IgD-negative memory B cell (primary cell): ENCODE measurements at regions not wholly inside any gene's neighbourhood (a gene's known extent, or its start where the extent isn't known, plus 50 kb on each side); places are given as distances from the start of the nearest gene placed in this dataset.

Experiments used
- H3K27ac Mint-ChIP-seq, 3 donors: one replicate each; pipeline ENCODE4 v1.8.0; 2020 to 2022; ENCODE audit warnings: mild to moderate bottlenecking in 3 of 3, mixed read lengths in 3 of 3, moderate library complexity in 1 of 3
- H3K27me3 Mint-ChIP-seq: one replicate; pipeline ENCODE4 v1.8.0; 2021; ENCODE audit warnings: mixed read lengths
- H3K36me3 Mint-ChIP-seq: one replicate; pipeline ENCODE4 v1.8.0; 2020; ENCODE audit warnings: mild to moderate bottlenecking, mixed read lengths
- H3K4me1 Mint-ChIP-seq, 3 donors: one replicate each; pipeline ENCODE4 v1.8.0; 2020 to 2022; ENCODE audit warnings: mixed read lengths in 3 of 3, mild to moderate bottlenecking in 1 of 3
- H3K4me3 Mint-ChIP-seq, 4 donors: one replicate each; pipeline ENCODE4 v1.8.0; 2020 to 2022; ENCODE audit warnings: mild to moderate bottlenecking in 4 of 4, mixed read lengths in 4 of 4, moderate library complexity in 3 of 4
- H3K9me3 Mint-ChIP-seq, 3 donors: one replicate each; pipeline ENCODE4 v1.8.0; 2020 to 2021; ENCODE audit warnings: mixed read lengths in 3 of 3, mild to moderate bottlenecking in 1 of 3

DNA sequence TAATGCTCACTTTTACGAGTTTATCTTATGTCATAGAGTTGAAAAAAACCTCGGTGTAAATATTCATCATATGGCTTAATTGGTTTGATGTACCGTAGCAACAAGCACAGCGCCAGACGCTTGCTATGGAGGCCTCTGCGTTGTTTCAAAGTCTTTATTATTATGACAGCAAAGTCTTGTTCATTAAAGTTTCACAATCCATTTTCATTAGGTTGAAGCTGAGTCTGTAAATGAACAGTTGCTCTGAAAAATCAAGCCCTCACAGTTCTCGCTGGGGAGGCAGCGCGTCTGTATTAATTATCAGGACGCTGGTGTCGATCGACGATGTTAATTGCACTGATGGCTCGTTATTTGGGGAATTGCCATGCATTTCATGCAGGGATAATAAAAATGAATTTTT, 185.6 kb downstream of the INSC start:
- Mint-ChIP-seq H3K27me3 (no peaks in the 10 kb centered on the region), H3K9me3 (peaks cover 0 to 6% (median 6%) of the 10 kb centered on the region in 3 donors), H3K4me3 (no peak overlapping the region), H3K27ac (no peak overlapping the region), H3K4me1 (no peaks in the 10 kb centered on the region), H3K36me3 (no peaks in the 10 kb centered on the region)

DNA sequence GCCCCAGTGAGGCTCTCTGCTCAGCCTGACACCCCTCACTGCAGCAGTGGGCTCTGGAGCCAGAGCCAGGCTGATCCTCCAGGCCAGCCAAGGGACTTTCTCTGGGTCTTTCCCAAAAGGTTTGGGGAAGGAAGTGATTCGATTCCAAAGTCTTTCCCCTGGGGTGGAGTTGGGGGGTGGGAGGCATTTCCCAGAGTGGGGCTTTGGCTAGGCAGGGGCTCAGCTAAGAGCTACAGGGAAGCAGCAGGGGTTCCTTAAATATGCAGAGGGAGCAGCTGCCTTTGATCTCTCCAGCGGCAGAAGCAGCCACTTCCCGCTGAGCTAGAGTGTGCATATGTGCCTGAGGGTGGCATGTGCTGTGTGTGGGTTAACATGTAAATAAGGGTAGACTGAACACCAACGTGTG, 192.9 kb downstream of the INSC start:
- Mint-ChIP-seq H3K27me3 (peaks cover 2% of the 10 kb centered on the region), H3K4me1 (no peaks in the 10 kb centered on the region), H3K27ac (no peak overlapping the region), H3K36me3 (no peaks in the 10 kb centered on the region), H3K9me3 (peaks cover 0 to 6% (median 4%) of the 10 kb centered on the region in 3 donors), H3K4me3 (no peak overlapping the region)

DNA sequence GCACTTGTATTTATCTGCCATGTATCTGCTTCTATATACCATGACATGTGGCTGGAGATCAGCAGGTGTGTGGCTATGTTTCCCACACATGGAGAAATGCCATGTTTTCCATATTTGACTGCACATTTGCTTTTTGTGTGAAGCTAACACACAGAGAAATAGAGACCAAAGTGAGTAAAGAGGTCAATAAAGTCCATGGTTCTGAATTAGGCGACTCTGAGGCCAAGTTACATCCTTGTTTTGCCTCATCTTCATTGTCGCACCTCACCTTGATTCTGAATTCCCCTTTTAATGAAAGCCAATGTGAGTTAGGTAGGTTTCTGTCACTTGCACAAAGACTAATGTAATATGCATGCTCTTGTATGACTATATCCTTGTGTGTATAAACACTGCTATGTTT, 194.1 kb downstream of the INSC start:
- Mint-ChIP-seq H3K4me3 (no peak overlapping the region), H3K27me3 (peaks cover 2% of the 10 kb centered on the region), H3K4me1 (no peaks in the 10 kb centered on the region), H3K27ac (no peak overlapping the region), H3K9me3 (peaks cover 0 to 6% (median 4%) of the 10 kb centered on the region in 3 donors), H3K36me3 (no peaks in the 10 kb centered on the region)

DNA sequence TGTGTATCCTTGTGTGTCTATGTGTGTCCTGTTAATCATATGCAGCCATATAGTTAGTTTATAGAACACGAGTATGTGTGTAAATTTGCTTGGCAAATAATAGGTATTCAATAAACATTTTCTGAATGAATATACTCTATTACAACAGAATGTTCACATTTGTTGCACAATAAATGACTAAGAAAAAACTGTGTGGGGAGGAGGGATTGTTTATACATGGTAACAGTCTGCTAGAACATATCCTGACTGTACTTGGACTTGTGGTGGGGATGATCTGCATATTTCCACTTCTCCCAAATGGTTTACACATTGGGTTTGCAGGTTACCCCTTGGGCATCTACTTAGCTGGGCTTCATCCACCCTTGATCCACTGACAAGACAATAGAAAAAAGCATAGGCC, 194.6 kb downstream of the INSC start:
- H3K27ac Mint-ChIP-seq = no peak overlapping the region
- no peak overlapping the region for H3K4me3 Mint-ChIP-seq
- peaks cover 2% of the 10 kb centered on the region for H3K27me3 Mint-ChIP-seq
- no peaks in the 10 kb centered on the region for H3K36me3 Mint-ChIP-seq
- H3K4me1 Mint-ChIP-seq = no peaks in the 10 kb centered on the region
- peaks cover 0 to 4% (median 2%) of the 10 kb centered on the region in 3 donors for H3K9me3 Mint-ChIP-seq

DNA sequence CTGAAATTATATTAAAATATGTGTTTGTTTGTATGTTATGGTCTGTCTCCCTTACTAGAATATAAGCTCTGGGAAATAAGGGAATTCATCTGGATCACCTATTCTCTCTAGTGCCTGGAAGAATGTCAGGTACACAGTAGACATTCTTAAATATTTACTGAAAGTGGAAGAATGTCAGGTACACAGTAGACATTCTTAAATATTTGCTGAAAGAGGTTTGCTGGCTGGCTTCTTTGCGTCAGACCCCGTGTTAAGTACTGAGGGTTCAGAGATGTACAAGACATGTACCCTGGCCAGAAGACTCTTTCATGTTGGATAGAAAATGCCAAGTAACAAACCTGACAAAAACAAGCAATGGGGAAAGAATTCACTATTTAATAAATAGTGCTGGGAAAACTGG, 199.1 kb downstream of the INSC start:
- Mint-ChIP-seq H3K27ac (no peak overlapping the region), H3K4me1 (no peaks in the 10 kb centered on the region), H3K9me3 (no peaks in the 10 kb centered on the region), H3K4me3 (no peak overlapping the region), H3K36me3 (no peaks in the 10 kb centered on the region), H3K27me3 (no peaks in the 10 kb centered on the region)

DNA sequence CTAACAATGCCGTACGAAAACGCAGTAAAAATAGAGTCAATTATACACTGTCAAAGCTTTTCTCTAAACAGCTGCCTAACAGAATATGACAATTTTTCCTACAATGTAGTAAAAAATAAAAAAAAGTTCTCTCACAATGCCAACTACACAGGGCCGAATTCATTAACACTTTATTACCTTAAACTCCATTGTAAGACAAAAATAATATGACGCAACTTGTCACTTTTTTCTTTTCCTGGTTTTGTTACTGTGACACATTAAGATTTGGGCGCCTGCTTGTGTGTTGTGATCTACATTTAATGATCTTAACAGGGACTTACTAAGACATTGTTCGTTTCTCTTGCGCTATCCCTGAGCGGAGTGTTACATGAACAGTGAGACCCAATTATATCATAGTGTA, 204.1 kb downstream of the INSC start:
- no peaks in the 10 kb centered on the region for H3K4me1 Mint-ChIP-seq
- no peaks in the 10 kb centered on the region for H3K9me3 Mint-ChIP-seq
- peaks cover 1% of the 10 kb centered on the region for H3K27me3 Mint-ChIP-seq
- H3K4me3 Mint-ChIP-seq = no peak overlapping the region
- no peaks in the 10 kb centered on the region for H3K36me3 Mint-ChIP-seq
- no peak overlapping the region for H3K27ac Mint-ChIP-seq

DNA sequence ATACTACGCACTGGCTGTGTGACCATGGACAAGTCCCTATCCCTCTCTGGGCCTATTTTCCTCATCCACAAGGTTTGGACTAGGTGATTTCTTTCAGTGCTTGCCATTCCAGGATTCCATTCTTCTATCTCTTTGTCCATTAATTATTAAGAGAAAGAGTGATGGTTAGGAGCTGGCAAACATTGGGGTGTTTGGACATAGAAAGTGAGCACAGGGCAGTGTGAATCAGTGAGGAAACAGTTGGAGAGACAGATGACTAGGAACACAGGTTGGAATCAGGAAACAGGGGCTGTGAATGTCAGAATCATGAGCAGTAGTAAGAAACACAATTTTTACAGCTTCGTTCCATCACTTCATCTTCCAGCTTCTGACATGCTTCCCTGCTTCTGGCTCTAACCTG, 211.8 kb downstream of the INSC start:
- Mint-ChIP-seq H3K27ac (no peak overlapping the region), H3K9me3 (peaks cover 0 to 3% (median 0%) of the 10 kb centered on the region in 3 donors)

DNA sequence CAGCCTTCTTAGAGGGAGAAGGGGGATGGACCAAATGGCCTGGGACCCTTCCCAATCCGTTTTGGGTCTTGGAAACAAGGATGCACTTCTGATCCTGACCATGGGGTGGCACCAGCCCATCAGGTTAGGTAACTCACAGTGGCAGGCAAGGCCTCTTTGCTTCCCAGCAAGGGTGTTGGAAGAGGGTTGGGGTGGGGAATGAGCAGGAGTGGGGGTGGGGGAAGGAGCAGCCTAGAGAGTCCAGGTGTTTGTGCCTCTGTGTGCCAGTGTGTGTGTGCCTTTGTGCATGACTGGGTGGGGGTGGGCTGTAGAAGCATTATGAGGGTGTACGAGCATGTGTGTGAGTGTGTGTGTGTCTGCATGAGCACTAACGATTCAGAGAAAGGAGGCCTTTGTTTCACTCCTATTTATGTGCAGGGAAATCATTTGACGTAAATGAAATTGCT, 213.1 kb downstream of the INSC start:
- Mint-ChIP-seq H3K27ac (no peak overlapping the region), H3K27me3 (no peaks in the 10 kb centered on the region), H3K4me1 (no peaks in the 10 kb centered on the region), H3K4me3 (peak overlapping the region in 1 of 4 donors; percentile 24), H3K9me3 (peaks cover 0 to 3% (median 0%) of the 10 kb centered on the region in 3 donors), H3K36me3 (no peaks in the 10 kb centered on the region)

More for the DNA sequence above, 211.8 kb downstream of the INSC start:
- Mint-ChIP-seq H3K27me3 (no peaks in the 10 kb centered on the region), H3K36me3 (no peaks in the 10 kb centered on the region), H3K4me3 (no peak overlapping the region), H3K4me1 (no peaks in the 10 kb centered on the region)

DNA sequence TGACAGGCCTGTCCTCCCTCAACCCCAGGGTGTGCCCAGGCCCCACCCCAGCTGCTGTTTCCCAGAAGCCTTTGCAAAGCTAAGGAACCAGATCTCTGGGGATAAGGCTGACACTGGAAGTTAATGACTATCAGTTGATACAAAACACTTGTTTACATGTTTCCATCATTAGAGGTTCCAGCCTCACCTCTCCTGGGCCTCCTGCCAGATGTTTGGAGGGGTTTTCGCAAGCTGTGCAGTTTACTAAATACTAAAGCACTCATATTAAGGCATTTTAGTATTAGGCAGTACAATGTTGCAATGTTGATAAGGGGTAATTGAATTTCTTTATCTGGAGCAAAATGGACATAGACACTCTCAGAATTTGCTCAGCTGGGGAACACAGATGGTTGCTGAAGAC, 218.7 kb downstream of the INSC start:
- no peaks in the 10 kb centered on the region for H3K4me1 Mint-ChIP-seq
- H3K27me3 Mint-ChIP-seq = peaks cover 2% of the 10 kb centered on the region
- H3K4me3 Mint-ChIP-seq = no peak overlapping the region
- H3K36me3 Mint-ChIP-seq = no peaks in the 10 kb centered on the region
- peaks cover 0 to 2% (median 0%) of the 10 kb centered on the region in 3 donors for H3K9me3 Mint-ChIP-seq
- no peak overlapping the region for H3K27ac Mint-ChIP-seq

DNA sequence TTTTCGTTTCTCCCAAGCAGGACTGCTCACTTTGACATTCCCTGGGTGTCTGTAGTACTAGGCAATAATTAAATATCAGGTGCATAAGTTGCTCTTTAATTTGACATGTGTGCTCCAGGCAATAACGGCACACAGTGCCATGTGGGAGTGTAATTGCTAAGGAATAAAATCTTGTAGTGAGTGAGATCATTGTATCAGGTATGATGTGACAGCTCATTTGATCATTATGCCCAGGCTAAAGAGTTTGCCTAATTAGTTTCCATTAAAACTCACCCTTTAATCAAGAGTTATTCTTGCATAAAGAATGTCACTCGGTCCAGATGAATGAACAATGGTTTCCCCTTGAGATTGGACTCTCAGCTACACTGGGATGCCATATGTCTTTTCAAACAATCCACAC, 220.0 kb downstream of the INSC start:
- Mint-ChIP-seq H3K36me3 (no peaks in the 10 kb centered on the region), H3K27ac (no peak overlapping the region), H3K4me1 (no peaks in the 10 kb centered on the region), H3K27me3 (peaks cover 4% of the 10 kb centered on the region), H3K4me3 (no peak overlapping the region), H3K9me3 (peaks cover 2 to 6% (median 4%) of the 10 kb centered on the region in 3 donors)

DNA sequence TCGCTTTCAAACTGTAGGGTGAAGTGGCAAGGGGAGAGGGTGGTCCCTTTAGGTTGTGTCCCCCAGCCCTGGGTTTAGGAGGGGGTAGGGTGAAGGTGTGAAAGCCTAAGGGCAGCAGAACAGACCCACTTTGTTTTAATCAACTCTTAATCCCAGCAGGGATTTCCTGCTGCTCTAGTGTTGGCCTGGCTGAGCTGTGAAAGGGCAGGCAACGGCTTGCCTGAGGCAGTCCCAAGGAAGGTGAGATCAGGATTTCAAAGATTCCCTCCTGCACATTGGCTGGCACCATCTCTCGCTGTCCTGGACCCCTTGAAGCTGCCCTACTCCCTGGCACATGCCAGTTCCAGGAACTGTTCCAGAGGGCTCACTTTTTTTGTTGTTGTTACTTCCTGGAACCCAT, 221.3 kb downstream of the INSC start:
- no peaks in the 10 kb centered on the region for H3K4me1 Mint-ChIP-seq
- H3K4me3 Mint-ChIP-seq = no peak overlapping the region
- no peaks in the 10 kb centered on the region for H3K36me3 Mint-ChIP-seq
- H3K9me3 Mint-ChIP-seq = peaks cover 2 to 8% (median 4%) of the 10 kb centered on the region in 3 donors
- no peak overlapping the region for H3K27ac Mint-ChIP-seq
- peaks cover 4% of the 10 kb centered on the region for H3K27me3 Mint-ChIP-seq

DNA sequence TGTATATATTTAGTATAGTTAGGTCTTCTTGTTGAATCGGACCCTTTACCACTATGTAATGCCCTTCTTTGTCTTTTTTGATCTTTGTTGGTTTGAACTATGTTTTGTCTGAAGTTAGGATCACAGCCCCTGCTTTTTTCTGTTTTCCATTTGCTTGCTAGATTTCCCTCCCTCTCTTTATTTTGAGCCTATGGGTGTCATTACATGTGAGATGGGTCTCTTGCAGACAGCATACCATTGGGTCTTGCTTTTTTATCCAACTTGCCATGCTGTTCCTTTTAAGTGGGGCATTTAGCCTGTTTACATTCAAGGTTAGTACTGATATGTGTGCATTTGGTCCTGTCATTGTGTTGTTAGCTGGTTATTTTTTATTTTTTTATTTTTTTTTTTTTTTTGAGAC, 224.6 kb downstream of the INSC start:
- Mint-ChIP-seq H3K27me3 (peaks cover 5% of the 10 kb centered on the region), H3K9me3 (peaks cover 2 to 8% (median 4%) of the 10 kb centered on the region in 3 donors), H3K4me3 (no peak overlapping the region)

DNA sequence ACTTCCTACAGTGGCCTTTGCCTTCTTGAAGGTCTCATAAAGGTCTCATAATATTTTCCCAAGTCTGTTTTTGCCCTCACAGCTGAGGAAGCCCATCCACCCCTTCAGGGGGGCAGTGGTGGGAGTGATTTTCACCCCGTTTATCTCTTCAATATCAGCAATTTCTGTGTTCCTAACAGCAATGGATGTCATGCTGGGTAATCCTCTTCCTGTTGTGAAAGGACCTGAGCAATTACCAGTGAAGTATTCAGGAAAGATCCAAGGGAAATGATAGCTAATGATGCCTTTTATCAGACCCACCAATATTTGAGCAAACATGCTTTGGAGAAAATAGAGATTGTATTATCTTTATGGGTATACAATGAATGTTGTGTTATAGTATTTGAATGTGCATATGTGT, 226.9 kb downstream of the INSC start:
- Mint-ChIP-seq H3K4me3 (no peak overlapping the region), H3K36me3 (no peaks in the 10 kb centered on the region), H3K9me3 (peaks cover 2 to 8% (median 4%) of the 10 kb centered on the region in 3 donors), H3K27me3 (peaks cover 5% of the 10 kb centered on the region), H3K4me1 (no peaks in the 10 kb centered on the region), H3K27ac (no peak overlapping the region)

More for the DNA sequence above, 224.6 kb downstream of the INSC start:
- Mint-ChIP-seq H3K27ac (no peak overlapping the region), H3K4me1 (no peaks in the 10 kb centered on the region), H3K36me3 (no peaks in the 10 kb centered on the region)

DNA sequence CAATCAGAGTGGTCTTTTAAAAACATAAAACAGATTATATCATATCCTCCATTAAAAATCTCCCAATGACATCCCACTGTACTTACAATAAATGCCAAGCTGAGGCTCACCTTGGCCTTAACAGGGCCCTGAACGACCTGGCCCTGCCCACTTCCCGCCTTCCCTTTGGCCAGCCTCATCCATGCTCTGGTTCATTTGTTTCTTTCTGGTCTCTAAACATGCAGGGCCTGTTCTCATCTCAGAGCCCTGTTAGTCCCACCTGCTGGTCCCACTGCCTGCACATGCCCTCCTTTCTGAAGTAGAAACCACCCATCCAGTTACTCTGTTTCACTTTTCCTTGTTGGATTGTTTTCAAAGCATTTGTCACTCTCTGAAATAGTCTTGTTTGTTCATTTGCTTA, 227.4 kb downstream of the INSC start:
- Mint-ChIP-seq H3K36me3 (no peaks in the 10 kb centered on the region), H3K27me3 (peaks cover 5% of the 10 kb centered on the region), H3K27ac (no peak overlapping the region), H3K4me1 (no peaks in the 10 kb centered on the region), H3K9me3 (peaks cover 2 to 8% (median 4%) of the 10 kb centered on the region in 3 donors), H3K4me3 (no peak overlapping the region)

DNA sequence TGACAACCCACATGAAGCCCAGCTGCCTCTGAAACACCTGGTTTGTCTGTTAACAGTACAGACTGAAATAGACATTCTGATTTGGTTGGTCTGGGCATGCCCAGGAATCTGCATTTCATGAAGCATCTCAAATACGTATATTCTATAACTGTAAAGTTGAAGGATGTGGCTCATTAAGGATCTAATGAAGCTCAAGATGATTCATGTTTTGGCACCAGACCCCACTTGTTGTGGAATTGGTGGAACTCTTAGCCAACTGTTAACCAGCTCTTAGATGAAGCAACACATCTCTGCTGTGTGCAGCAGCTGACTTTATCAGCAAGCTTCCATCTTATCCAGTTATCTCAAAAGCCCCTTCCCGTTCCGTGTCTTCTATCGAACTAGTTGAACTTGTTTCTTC, 232.2 kb downstream of the INSC start:
- Mint-ChIP-seq H3K9me3 (peaks cover 0 to 3% (median 2%) of the 10 kb centered on the region in 3 donors), H3K4me1 (no peaks in the 10 kb centered on the region), H3K36me3 (peaks cover 2% of the 10 kb centered on the region), H3K27me3 (peaks cover 1% of the 10 kb centered on the region), H3K4me3 (no peak overlapping the region), H3K27ac (no peak overlapping the region)

DNA sequence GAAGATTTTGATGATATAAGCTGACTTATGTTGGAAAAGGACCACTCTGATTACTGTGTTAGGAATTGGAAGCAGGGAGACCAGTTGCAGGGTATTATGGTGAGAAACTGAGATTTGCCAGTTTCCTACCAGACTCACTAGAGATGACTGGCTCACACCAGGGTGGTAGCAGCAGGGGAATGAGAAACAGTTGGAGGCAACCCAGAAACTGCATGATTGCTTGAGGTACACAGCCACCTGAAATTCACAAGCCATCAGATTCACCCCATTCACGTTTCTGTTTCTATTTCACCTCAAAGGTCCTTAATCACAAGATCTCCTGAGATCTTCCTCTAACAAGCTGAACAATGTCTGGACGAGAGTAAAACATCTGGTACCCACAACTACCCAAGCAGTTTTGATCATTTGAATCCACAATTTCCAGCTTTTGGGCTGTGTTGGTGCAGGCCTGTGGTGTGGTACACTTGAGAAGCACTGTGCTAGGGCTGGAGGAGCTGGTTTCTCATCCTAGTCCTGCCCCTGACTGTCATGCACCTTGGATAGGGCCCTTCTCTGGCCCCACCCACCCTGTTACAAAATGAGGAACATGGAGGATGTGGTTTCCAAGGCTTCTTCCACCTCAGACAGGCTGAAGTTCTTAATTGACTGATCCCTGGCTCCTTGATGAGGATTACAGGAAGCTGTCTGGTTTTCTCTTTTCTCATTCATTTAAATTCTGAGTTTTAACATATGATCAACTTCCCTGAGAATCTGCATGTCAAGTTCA, 233.4 kb downstream of the INSC start:
- Mint-ChIP-seq H3K27ac (no peak overlapping the region), H3K9me3 (peaks cover 0 to 6% (median 2%) of the 10 kb centered on the region in 3 donors), H3K4me1 (no peaks in the 10 kb centered on the region), H3K36me3 (peaks cover 2% of the 10 kb centered on the region), H3K27me3 (peaks cover 1% of the 10 kb centered on the region), H3K4me3 (no peak overlapping the region)
